ENCODE measurements at regions not wholly inside any gene's neighbourhood (a gene's known extent, or its start where the extent isn't known, plus 50 kb on each side); places are given as distances from the start of the nearest gene placed in this dataset.

- 4% methylated on average over 1 of the region's 1 CpG for WGBS (ENCODE audit: low lambda C conversion rate)
- Histone ChIP-seq H3K4me2 (ENCODE audit: low read depth, low read length) (no peak overlapping the region), H3K36me3 (replicated peaks in 1 of 2; ENCODE audit: control insufficient read depth in 1 of 2, insufficient read depth in 2 of 2, low read length in 2 of 2) (no peaks in the 10 kb centered on the region), H3K79me2 (ENCODE audit: insufficient read depth, low read length) (no peaks in the 10 kb centered on the region), H3K4me1 (ENCODE audit: insufficient read depth, low read length) (no peaks in the 10 kb centered on the region), H3K27me3 (ENCODE audit: control insufficient read depth in 1 of 2, insufficient read depth in 2 of 2, low read length in 2 of 2) (no peaks in the 10 kb centered on the region), H3K9ac (ENCODE audit: insufficient read depth, low read depth, low read length) (no peak overlapping the region), H3K27ac (ENCODE audit: extremely low read length, insufficient read depth, low read length) (no peak overlapping the region), H3K4me3 (replicated peaks in 1 of 3; ENCODE audit: insufficient read depth in 1 of 3, low read depth in 2 of 3, low read length in 3 of 3) (no peak overlapping the region), H3K9me3 (ENCODE audit: low read length) (0 out of 2 replicates have a peak, but pooled peaks cover 11% of the 10 kb centered on the region), H4K20me1 (ENCODE audit: insufficient read depth, low read length) (no peaks in the 10 kb centered on the region), H2AFZ (ENCODE audit: low read length) (no peak overlapping the region)
- TF ChIP-seq ZNF362 (CRISPR knock-in tag; IDR thresholded peaks at IDR 0.05; ENCODE audit: borderline replicate concordance) (no peak), ZNF20 (CRISPR knock-in tag; IDR thresholded peaks at IDR 0.05) (no peak), NR1H2 (CRISPR knock-in tag; IDR thresholded peaks at IDR 0.05; ENCODE audit: borderline replicate concordance, low read depth) (no peak), SKIL (CRISPR knock-in tag; IDR thresholded peaks at IDR 0.05; ENCODE audit: borderline replicate concordance) (no peak), HOXD1 (CRISPR knock-in tag; IDR thresholded peaks at IDR 0.05) (no peak), NR2F1 (CRISPR knock-in tag; IDR thresholded peaks at IDR 0.05) (no peak), FOXK1 (CRISPR knock-in tag; IDR thresholded peaks at IDR 0.05; ENCODE audit: borderline replicate concordance, low read depth) (no peak), FUBP1 (CRISPR knock-in tag; IDR thresholded peaks at IDR 0.05; ENCODE audit: borderline replicate concordance) (no peak), AKAP8 (CRISPR knock-in tag; IDR thresholded peaks at IDR 0.05) (no peak), ZNF24 (IDR thresholded peaks at IDR 0.05) (no peak), DZIP1 (CRISPR knock-in tag; IDR thresholded peaks at IDR 0.05) (no peak), RFX5 (IDR thresholded peaks at IDR 0.05; ENCODE audit: low read depth, low read length) (no peak), ZNF629 (CRISPR knock-in tag; conservative IDR thresholded peaks at IDR 0.05) (no peak), JUNB (CRISPR knock-in tag; IDR thresholded peaks at IDR 0.05; ENCODE audit: borderline replicate concordance) (no peak), ZNF3 (CRISPR knock-in tag; IDR thresholded peaks at IDR 0.05) (no peak)
- ATAC-seq (no peak), DNase-seq (ENCODE audit: low spot score) (no peak), FAIRE-seq (no peak)
- POLR2A ChIA-PET = no interaction called here
- CTCF ChIA-PET (ENCODE audit: low intra/inter-chr PET ratio, low total read pairs) = no interaction called here
- in situ Hi-C loops (cut with HindIII; ENCODE audit: extremely low pct_ligation_motif_present, low pct_unique_long_range_greater_than_20kb) (no loop called here), intact Hi-C loops (cut with micrococcal nuclease; ENCODE audit: unreplicated experiment) (no loop called here)
- BruUV-seq (replicated peaks) = no TSS peak
Observed at GRCh38 chr16:65254144-65254543, 132.3 kb upstream of the CDH11 start.
